SH-SY5Y (cell line): ENCODE measurements at regions not wholly inside any gene's neighbourhood (a gene's known extent, or its start where the extent isn't known, plus 50 kb on each side); places are given as distances from the start of the nearest gene placed in this dataset.

Experiments
- GATA2 ChIP-seq: IDR thresholded peaks from 2 replicates; pipeline ENCODE4 v1.6.1; 2011; ENCODE audit warnings: mild to moderate bottlenecking, low read depth, low read length
- GATA3 ChIP-seq: IDR thresholded peaks from 2 replicates; pipeline ENCODE4 v1.6.1; 2011; ENCODE audit warnings: low read depth, mild to moderate bottlenecking, low read length, moderate library complexity

GRCh38 chr2:198453866-198454265, 649.5 kb downstream of the PLCL1 start:
- TF ChIP-seq GATA3 (no peak), GATA2 (no peak)
